ENCODE measurements at regions not wholly inside any gene's neighbourhood (a gene's known extent, or its start where the extent isn't known, plus 50 kb on each side); places are given as distances from the start of the nearest gene placed in this dataset.

DNA sequence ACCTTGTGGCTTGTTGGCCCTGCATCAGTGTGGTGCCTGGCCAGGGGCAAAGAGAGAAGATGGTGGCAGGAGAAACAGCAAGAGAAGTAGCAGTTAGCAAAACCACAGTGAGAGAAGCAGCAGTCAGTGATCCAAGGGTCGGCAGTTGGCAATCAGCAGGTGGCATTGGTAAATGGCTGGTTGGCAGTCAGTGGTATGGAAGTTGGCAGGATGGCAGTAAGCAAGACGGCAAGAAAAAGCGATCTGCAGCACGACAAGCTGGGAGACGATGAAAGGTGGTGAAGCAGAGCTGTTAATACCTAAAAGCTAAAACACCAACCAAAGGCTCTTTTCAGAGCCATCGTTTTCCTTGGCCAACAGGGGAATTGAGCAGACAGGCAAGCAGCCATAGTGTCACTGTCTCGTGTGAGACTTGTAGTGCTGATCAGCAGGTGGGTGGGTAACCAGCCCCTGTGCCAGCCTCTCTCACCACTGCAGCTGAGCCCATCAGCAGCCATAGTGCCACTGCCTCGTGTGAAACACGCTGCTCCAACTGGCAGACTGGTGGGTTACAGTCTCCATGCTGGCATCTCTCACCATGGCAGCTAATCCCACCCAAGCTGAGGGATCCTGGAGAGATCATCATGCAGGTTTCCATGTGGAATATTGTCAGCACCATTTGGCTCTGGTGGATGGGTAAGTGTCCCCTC lies 2078.4 kb downstream of the PCDH7 start:
- no peak for DNase-seq (ENCODE audit: low read depth, low spot score)

DNA sequence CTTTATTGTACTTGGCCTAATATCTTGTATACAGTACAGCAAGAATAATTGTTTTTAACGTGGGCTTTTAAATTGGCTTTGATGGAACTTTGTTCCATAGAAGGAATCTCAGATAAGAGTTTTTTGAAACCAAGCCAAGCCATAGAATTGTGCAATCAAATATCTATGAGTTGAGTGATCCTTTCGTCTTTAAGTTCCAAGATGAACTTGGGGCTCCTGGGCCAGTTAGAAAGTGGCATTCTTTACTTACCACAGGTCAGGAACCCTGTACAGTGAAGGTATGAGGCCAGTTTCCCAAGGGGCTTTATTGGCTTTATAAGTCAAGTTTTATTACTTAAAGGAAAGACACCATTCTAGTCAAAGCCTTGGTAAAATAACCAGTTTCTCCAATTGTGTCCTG lies 2104.2 kb downstream of the PCDH7 start:
- no peak for DNase-seq (ENCODE audit: low read depth, low spot score)

DNA sequence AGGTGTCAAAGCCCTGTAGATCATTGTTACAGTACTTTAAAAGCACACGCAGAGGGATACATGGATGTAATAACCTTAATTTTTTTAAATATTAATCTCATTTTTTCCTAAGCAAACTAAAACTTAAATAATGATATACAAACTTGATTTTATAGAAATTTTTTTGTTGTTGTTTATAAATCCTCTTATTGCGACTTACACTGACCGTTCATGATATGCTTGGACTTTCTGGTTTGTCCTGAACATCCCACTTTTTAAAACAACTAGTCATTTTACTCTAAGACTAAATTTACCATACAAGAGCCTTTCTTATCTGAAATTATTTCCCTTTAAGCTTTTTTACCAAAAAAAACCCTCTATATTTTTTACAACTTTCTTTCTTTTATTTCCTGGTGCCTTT lies 2106.0 kb downstream of the PCDH7 start:
- DNase-seq (ENCODE audit: low read depth, low spot score) = peak; percentile 15

DNA sequence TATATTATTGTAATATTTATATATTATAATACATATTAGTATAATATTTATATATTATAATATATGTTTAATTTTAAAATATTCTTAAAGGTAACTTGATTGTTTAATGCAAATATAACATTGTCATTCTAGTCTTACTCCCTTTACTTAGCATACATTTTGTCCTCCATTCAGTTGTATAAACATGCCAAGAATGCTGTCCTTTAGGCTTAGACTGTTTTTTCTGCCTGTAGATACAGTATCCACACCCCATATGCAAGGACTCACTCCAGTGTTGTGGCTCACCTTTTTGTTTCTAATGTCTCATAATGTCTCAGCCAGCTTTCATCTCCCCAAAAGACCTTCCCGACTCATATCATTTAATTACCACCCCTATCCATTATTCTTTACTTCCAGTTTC lies 2110.0 kb downstream of the PCDH7 start:
- no peak for DNase-seq (ENCODE audit: low read depth, low spot score)

DNA sequence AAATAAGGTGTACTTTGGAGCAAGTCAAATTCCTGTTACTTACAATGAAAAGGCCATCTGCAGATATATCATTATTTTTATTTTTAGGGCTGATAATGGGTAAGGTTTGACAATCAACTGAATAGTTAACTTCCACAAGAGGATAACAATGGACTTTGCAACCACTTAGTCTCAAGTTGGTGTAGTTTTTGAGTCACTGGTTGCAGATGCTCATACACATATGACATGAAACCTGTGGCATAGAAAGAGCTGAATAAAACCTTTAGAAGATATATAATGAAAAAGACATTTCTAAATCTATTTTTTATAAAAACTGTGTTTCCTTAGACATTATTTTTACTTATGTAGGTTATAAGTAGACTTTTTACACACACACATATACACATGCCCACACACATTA lies 2110.9 kb downstream of the PCDH7 start:
- DNase-seq (ENCODE audit: low read depth, low spot score) = no peak

DNA sequence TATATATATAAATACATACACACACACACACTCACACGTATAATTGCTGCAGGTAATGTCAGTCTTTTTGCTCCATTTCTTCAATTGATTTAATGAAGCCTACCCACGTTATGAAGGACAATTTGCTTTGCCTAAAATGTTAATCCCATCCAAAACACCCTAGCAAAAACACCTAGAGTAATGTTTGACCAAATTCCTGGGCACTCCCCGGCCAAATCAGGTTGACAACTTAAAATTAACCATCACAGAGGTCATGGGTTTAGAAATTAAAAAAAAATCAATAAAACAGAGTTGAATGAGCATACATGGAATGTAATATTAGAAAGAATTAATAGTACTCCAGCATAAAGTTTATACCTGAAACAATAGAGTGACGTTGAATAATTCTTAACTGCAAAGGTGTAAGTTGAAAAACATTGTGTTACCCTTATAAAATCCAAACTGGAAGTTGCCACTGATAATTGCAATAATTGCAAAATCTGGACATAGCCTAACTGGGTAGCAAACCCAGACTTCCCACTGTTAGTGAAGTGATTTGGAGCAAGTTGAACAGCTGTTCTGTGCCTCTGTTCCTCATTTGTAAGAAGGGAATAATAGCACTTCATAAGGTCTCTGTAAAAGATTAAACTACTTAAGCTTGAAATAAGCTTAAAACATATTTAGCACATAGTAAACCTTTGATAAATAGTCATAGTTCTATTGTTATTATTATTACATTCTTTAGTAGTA lies 2120.5 kb downstream of the PCDH7 start:
- DNase-seq (ENCODE audit: low read depth, low spot score) = no peak

DNA sequence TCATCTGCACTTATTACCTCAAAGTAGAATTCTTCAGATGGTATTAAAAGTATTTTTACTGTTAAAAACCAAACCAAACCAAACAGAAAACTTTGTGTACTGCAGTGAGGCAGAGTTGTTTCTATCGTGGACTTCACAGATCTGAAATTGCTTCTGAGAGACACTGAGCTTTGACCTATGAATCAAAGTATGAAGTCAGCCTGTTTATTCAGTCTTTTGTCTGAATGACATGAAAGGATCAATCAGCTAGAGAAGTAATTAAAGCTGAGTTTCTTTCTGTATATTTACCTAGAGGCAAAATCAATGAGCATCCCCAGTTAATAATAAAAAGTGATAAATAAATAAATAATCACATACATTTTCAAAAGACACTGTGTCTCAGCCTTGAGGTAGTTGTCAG lies 2121.0 kb downstream of the PCDH7 start:
- no peak for DNase-seq (ENCODE audit: low read depth, low spot score)

DNA sequence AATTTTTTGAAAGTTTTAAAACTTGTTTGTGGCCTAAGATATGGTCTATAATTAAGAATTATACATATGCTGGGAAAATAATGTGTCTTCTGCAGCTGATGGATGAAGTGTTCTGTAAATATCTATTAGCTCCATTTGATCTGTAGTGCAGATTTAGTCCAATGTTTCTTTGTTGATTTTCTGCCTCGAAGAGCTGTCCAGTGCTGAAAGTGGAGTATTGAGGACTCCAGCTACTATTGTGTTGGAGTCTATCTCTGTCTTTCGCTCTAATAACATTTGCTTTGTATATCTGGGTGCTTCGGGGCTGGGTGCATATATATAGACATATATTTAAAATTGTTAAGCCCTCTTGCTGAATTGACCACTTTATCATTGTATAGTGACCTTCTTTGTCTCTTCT lies 2127.3 kb downstream of the PCDH7 start:
- DNase-seq (ENCODE audit: low read depth, low spot score) = no peak

DNA sequence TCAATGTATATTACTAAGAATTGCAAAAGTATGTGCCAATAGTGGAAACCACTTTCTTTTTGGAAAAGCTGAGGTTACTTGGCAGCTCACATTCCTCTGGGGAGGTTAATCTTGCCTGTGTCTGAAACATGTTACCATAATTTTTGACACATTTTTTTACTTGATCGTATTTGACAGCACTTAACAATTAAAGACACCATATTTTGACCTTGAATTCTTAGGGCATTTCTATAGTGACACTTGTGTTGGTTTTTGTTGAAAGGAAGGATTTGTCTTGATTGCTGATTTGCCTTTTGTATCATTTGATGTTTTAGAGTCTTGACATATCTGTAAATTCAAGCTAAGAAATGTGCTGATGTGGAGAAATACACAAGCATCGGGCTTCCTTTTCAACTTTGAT lies 2135.5 kb downstream of the PCDH7 start:
- DNase-seq (ENCODE audit: low read depth, low spot score) = no peak

DNA sequence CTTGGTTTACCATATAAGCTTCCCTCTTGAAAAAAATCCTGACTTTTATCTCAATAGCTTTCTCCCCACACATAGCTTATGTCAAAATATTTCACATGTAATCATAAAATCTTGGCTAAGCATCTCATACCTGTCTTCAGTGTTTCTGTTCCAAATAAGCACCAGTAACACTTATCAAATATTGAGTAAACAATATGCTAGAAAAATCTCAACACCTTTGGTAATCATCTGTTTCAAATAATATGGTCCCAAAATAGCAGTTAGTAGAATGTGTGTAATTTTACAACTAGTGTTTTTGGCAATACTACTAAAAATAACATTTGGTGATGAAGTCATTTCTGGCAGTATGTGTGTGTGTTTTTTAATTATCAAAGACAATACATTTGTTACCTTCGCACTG lies 2138.2 kb downstream of the PCDH7 start:
- DNase-seq (ENCODE audit: low read depth, low spot score) = no peak

DNA sequence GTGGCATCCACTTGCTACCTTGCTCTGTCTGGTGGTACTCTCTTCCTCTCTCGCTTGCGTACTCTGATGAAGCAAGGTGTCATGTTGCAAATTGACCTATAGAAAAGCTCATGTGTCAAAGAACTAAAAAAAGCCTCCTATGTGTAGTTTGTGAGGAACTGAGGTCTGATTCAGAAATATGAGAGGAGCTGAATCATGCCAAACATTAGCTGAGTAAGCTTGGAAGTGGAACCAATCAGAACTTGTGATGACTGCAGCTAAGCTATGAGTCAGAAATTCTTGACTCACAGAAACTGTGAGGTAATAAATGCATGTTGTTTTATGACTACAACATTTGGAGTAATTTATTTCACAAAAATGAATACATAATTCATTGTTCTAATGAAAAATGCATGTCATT lies 2138.8 kb downstream of the PCDH7 start:
- no peak for DNase-seq (ENCODE audit: low read depth, low spot score)

DNA sequence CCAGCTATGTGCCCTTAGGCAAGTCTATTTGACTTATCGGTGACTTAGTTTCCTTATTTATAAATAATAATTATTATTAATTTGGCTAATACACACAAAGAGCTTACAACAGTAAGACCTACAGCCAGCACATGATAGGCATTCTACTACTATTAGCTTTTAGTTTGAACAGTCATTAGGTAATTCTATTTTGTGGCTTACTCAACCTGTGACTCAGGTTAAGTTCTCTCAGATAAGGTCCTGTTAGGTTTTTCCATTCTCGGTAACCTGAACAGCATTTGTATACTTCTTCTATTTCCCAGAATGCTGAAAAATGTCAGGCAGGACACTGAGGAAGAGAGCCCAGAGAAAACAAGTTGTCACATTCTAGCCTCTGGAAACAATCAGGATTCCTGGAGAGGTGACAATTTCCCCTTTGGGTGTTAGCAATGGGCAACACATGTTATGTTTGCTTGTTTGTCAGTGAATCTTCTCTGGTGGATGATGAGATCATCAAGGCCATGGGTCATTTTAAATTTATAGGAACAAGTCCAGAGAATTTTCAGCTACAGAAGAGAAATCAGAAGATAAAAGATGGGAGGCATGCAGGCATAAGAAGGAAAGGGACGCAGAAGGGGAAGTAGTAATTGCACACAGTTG lies 2144.7 kb downstream of the PCDH7 start:
- no peak for DNase-seq (ENCODE audit: low read depth, low spot score)

DNA sequence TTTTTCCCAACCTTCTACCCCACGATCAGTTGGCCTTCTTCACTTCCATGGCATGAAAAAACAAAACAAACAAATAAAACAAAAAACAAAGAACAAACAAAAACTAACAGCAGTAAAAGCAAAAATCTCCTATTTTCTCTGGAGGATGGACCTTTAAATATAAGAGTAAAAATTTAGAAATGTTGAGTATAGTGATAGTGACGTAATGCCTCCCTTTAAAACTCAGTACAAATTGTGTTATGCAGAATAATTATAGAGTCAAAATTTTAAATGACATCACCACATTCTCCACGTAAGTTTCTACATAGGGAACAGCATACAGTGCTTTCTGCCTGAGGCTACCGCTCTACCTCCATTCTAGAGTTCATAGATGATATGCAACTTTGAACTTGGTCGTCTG lies 2156.4 kb downstream of the PCDH7 start:
- no peak for DNase-seq (ENCODE audit: low read depth, low spot score)

DNA sequence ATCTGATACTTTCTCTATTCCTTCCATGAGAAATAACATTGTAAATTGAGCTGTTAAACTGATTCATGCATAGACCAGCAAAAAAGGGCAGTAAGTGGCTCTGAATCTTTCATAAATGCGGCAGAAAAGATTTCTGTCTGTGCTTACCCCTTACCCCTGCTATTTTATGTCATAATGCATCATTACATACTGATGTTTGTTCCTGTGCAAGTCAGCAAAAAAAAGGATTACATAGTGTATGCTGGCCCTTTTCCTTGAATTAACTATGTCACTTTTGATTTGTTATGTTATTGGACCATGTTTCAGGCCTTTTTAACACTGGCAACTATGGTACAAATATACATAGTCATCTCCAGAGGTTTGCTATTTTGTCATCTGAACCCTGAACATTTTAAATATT lies 2159.7 kb downstream of the PCDH7 start:
- no peak for DNase-seq (ENCODE audit: low read depth, low spot score)

DNA sequence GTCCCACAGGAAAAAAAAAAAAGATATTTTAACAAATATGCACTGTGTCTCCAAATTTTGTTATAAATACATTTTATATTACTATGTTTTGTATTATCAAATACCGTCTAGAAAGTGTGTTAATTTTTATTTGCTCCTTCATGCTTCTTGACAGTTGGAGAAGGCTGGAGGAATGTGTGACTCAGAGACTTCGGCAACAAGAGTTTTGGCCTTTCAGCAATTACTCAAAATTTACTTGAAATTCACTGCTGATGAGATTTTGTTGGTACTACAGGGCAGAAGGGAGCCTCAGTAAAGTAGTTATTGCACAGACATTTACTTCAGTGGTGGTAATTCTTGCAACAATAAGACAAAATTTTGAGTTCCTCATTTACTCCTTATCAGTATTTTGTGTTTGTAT lies 2164.0 kb downstream of the PCDH7 start:
- no peak for DNase-seq (ENCODE audit: low read depth, low spot score)

DNA sequence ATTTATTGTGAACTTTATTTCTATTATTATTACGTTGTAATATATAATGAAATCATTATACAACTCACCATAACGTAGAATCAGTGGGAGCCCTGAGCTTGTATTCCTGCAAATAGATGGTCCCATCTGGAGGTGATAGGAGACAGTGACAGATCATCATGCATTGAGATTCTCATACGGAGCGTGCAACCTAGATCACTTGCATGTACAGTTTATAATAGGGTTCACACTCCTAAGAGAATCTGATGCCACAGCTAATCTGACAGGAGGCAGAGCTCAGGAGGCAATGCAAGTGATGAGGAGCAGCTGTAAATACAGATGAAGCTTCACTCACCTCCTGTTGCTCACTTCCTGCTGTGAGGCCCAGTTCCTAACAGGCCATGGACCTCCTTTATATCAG lies 2170.2 kb downstream of the PCDH7 start:
- no peak for DNase-seq (ENCODE audit: low read depth, low spot score)

DNA sequence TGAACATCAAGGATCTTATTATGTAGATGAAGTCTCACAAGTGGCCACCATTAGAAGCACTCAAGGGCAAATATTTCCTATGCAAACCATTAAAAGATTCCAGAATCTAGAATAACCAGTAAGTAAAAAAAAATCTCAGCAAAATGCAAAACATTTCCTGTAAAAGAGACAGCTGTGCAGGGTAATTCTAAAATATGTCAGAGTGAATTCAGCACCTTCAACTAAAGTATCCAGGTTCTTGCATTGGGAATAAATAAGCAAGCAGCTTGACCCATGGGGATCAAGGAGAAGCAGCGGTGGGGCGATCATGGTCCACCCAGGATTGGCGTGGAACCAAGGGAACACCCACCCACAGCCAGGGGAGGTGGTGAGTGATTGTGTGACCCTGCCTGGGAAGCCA lies 2188.9 kb downstream of the PCDH7 start:
- DNase-seq (ENCODE audit: low read depth, low spot score) = no peak

DNA sequence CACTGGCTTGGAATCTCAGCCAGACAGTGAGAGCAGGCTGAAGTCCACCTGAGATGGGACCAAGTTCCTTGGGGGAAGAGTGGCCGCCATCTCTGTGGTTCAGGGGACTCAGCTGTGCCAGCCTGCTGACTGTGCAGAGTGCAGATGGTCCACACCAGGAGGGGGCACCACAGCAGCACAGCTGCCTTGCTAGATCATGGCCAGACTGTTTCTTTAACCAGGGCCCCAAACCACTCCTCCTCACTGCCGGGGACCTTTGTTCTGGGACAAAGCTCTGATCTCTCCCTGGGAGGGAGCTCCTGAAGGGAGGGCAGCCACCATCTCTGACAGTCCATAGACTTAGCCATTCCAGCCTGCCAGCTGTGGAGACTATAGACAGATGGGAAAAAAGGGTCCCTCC lies 2189.6 kb downstream of the PCDH7 start:
- DNase-seq (ENCODE audit: low read depth, low spot score) = no peak

DNA sequence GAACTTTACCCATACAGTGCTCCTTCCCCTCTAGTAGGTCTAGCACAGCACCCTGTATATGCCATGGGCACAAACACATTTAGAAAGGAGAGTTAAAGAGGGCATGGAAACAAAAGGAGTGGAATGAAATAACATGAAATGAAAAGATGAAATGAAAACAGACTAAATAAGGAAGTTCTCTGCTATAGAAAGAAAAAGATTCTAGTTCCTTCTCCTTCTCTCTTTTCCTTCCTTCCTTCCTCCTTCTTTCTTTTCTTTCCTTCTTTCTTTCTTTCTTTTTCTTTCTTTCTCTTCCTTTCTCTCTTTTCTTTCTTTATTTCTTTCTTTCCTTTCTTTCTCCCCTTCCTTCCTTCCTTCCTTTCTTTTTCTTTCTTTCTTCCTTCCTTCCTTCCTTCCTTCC lies 2197.4 kb downstream of the PCDH7 start:
- no peak for DNase-seq (ENCODE audit: low read depth, low spot score)

DNA sequence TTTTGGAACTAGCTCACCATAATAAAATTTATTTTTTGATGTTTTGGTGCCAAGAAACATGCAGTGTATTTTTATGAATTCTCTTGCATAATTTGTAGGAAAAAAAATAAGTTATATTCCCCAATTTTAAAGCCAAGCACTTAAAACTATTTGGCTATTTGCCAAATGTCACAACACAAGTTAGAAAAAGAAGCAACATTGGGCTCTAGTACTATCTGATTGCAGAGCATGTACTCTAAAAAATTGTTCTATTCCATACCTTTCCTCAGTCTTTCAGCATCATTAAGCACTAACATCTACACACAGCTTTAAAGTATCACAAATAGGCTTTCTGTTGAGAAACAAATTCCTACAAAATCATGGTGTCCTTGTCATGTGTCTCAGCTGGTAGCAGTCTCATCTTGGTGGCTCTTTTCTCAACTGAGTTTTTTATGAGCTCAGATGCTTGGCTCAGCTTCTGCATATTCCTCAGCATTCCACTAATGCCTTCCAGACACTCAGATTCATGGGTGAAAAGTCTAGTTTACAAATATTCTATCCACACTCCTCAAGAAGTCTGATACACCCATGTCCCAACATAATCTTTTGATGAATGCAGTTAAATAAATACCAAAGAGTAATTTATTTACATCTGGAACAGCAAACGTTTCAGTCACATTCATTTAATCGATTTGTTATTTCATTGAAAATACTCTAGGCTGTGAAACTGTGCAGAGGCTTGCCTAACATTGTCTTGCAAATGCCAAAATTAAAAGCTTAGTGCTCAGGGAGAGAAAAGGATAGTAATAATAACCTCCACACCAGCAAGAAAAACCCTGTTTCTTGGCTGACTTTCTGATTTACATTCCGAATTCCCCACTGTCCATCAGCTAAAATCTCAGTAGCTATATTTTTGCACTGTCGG lies 2209.9 kb downstream of the PCDH7 start:
- DNase-seq (ENCODE audit: low read depth, low spot score) = no peak

DNA sequence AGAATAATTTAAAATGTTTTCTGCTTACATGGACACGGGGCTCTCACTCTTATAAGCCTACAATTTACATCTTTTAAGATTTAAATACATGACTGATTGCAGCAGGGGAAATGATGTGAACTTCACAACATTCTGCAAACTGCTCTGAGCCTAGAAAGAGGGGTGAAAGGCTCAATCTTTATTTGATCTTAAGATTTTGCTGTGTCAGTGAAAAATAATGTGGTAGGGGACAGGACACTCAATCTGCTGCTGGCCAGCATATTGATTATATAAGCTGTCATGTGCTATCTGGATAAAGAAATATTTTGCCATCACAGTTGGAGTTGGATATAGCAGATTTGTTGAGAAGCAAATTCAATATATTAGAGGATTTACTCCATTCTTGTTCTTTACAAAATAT lies 2210.5 kb downstream of the PCDH7 start:
- no peak for DNase-seq (ENCODE audit: low read depth, low spot score)

DNA sequence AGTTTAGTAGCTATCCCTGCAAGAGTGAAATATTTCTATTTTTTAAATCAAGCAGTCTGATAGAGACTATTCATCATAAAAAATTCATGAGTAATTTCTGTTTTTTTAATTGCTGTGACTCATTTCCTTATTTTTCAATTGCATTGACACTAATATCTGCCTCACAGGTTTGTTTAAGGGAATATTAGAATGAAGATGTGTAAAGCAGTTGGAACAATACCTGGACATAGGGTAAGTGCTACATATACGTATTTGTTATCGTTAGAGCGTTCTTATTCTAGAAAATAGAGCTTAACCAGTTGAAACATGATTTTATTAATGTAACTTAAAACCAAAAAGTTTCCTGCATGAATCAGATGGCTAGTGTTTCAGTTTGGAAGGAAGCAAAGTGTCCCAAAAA lies 2211.3 kb downstream of the PCDH7 start:
- DNase-seq (ENCODE audit: low read depth, low spot score) = no peak
